ENCODE measurements at regions not wholly inside any gene's neighbourhood (a gene's known extent, or its start where the extent isn't known, plus 50 kb on each side); places are given as distances from the start of the nearest gene placed in this dataset.

DNA sequence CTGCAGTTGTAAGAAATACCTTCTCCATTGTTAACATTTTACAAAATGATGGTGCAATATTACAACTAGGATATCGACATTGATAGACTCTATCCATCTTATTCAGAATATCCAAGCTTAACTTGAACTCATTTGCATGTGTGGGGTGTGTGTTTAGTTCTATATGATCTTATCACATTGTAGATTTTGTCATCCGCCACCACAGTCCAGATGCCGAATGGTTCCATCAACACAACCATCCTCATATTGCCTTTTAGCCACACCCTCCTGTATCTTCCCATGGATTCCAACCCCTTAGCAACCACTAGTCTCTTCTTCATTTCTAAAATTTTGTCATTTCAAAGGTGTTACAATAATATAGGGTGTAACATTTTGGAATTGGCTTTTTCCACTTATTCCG is 452.9 kb upstream of the AKR1E2 start:
- intact Hi-C loops (cut with DNase I; ENCODE audit: low total_unique reads) = no loop called here

DNA sequence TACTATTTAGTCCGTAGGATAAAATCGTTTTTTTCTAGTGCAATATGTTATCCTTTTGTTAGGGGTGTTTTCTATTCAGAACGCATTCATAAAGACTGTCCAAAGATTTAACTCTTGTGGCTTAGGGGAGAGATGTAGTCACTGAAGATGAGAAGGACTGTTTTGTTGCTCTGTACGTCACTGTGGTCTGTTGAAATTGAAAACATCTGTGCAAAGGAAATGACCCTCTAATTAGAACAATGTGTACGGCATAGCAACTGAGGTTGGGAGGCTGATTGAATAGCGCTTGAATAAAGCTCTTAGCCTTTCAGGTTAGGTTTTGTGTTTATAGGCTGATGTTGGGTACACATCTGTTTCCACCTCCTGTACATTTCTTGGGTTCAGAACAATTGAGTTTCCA is 453.4 kb upstream of the AKR1E2 start:
- Histone ChIP-seq H3K4me3 (no peak overlapping the region), H3K4me1 (no peaks in the 10 kb centered on the region), H3K27me3 (no peaks in the 10 kb centered on the region), H3K9me3 (no peaks in the 10 kb centered on the region), H3K27ac (no peak overlapping the region), H3K36me3 (no peaks in the 10 kb centered on the region)
- TF ChIP-seq, protein P1, sequence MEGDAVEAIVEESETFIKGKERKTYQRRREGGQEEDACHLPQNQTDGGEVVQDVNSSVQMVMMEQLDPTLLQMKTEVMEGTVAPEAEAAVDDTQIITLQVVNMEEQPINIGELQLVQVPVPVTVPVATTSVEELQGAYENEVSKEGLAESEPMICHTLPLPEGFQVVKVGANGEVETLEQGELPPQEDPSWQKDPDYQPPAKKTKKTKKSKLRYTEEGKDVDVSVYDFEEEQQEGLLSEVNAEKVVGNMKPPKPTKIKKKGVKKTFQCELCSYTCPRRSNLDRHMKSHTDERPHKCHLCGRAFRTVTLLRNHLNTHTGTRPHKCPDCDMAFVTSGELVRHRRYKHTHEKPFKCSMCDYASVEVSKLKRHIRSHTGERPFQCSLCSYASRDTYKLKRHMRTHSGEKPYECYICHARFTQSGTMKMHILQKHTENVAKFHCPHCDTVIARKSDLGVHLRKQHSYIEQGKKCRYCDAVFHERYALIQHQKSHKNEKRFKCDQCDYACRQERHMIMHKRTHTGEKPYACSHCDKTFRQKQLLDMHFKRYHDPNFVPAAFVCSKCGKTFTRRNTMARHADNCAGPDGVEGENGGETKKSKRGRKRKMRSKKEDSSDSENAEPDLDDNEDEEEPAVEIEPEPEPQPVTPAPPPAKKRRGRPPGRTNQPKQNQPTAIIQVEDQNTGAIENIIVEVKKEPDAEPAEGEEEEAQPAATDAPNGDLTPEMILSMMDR (IDR thresholded peaks at IDR 0.05) = no peak
- no peak for DNase-seq
- intact Hi-C loops (cut with DNase I; ENCODE audit: low total_unique reads) = no loop called here

More for the DNA sequence above, 452.9 kb upstream of the AKR1E2 start:
- H3K27me3 ChIP-seq = no peaks in the 10 kb centered on the region
- no peak overlapping the region for H3K4me3 ChIP-seq
- no peaks in the 10 kb centered on the region for H3K9me3 ChIP-seq
- no peaks in the 10 kb centered on the region for H3K4me1 ChIP-seq
- H3K27ac ChIP-seq = no peak overlapping the region
- no peaks in the 10 kb centered on the region for H3K36me3 ChIP-seq
- DNase-seq = no peak
- TF ChIP-seq, protein P1 (IDR thresholded peaks at IDR 0.05) = no peak

DNA sequence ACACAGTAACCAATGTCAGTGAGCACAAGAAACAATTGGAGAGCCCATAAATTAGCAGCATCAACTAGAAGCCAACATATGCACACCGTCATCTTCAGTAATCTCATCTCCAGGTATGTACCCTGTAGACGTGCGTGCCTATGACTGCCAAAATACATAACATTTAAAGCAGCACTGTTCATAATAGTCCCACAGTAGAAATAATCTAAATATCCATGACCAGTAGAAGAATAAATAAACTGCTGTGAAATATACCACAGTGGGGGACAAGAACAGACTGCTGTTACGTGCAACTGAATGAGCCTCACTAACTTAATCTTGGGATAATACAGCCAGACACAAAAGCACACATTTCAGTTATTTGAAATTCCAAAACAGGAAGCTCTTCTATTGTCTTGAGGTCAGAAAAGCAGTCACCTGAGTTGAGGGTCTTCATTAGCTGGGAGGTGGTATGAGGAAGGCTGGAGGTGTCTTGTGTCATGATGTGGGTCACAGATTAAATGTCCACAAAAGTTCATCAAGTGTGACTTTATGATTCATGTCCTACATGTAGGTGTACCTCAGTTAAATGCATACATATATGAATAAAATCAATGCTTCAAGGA is 454.2 kb upstream of the AKR1E2 start:
- H3K9me3 ChIP-seq = no peaks in the 10 kb centered on the region
- H3K27me3 ChIP-seq = no peaks in the 10 kb centered on the region
- DNase-seq = no peak
- H3K36me3 ChIP-seq = no peaks in the 10 kb centered on the region
- H3K27ac ChIP-seq = no peak overlapping the region
- H3K4me1 ChIP-seq = no peaks in the 10 kb centered on the region
- TF ChIP-seq, protein P1 (IDR thresholded peaks at IDR 0.05) = no peak
- intact Hi-C loops (cut with DNase I; ENCODE audit: low total_unique reads) = no loop called here
- H3K4me3 ChIP-seq = no peak overlapping the region

DNA sequence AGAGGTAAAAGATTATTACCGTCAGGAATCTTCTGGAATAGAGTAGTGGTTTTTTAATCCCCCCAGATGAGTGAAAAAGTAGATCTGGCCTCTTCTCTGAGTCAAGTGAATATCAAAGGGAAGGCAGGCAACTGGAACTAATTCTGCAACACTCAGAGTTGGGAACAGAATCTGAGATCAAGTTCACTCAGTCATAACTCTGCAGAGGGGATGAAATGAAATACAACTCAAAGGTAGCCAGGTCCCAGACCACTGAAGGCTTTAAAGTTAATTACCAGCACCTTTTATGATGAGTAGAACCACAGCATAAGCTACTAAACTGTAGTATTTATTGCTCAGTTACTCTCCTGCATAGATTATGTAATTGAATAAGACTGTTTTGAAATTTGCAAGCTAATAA is 455.6 kb upstream of the AKR1E2 start:
- DNase-seq = no peak
- H3K27ac ChIP-seq = no peak overlapping the region
- H3K4me3 ChIP-seq = no peak overlapping the region
- TF ChIP-seq, protein P1 (IDR thresholded peaks at IDR 0.05) = no peak
- no peaks in the 10 kb centered on the region for H3K4me1 ChIP-seq
- no peaks in the 10 kb centered on the region for H3K36me3 ChIP-seq
- H3K9me3 ChIP-seq = no peaks in the 10 kb centered on the region
- no peaks in the 10 kb centered on the region for H3K27me3 ChIP-seq
- intact Hi-C loops (cut with DNase I; ENCODE audit: low total_unique reads) = no loop called here

DNA sequence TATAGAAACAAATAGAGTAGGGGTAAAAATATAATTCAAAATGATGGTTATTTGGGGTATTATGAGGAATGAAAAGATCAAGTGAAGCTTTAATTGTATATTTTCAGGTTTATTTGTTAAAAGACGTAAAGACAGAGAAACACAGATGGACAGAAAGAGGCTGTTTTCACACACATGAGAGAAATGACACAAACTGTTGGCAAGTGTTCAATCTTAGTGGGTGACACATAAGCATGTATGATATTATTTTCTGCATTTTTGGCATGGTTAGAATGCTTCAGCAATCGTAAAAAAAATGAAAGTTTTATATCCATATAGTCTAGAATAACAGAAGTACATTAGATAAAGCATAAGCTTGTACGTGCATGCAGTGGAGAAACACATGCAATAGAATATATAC is 464.4 kb upstream of the AKR1E2 start:
- intact Hi-C loops (cut with DNase I; ENCODE audit: low total_unique reads) = no loop called here
- no peak for DNase-seq

More for the DNA sequence above, 464.4 kb upstream of the AKR1E2 start:
- Histone ChIP-seq H3K36me3 (no peaks in the 10 kb centered on the region), H3K4me3 (no peak overlapping the region), H3K27ac (no peak overlapping the region), H3K4me1 (no peaks in the 10 kb centered on the region), H3K27me3 (no peaks in the 10 kb centered on the region), H3K9me3 (no peaks in the 10 kb centered on the region)
- TF ChIP-seq, protein P1 (IDR thresholded peaks at IDR 0.05) = no peak
